ENCODE measurements at regions not wholly inside any gene's neighbourhood (a gene's known extent, or its start where the extent isn't known, plus 50 kb on each side); places are given as distances from the start of the nearest gene placed in this dataset.

GRCh38 chr12:3923021-3923420, 49.8 kb upstream of the PARP11 start:
- WGBS (ENCODE audit: insufficient coverage), result no CpG with 5 or more reads among the region's 3 CpGs
- Mint-ChIP-seq H3K9me3 (ENCODE audit: insufficient read depth) (no peaks in the 10 kb centered on the region), H3K4me1 (no peaks in the 10 kb centered on the region), H3K27me3 (peaks cover 36% of the 10 kb centered on the region), H3K27ac (no peak overlapping the region), H3K4me3 (no peak overlapping the region)
- TF ChIP-seq CTCF (IDR thresholded peaks at IDR 0.05), result no peak
- no peak for TF ChIP-seq EZH2 (IDR thresholded peaks at IDR 0.05; ENCODE audit: borderline replicate concordance, insufficient read depth, low read depth, low read length, poor library complexity, severe bottlenecking)
- no peak overlapping the region for H3K9ac ChIP-seq (ENCODE audit: low read length)
- no peaks in the 10 kb centered on the region for H3K36me3 ChIP-seq (replicated peaks in 1 of 2; ENCODE audit: control extremely low read depth in 1 of 2, control insufficient read depth in 1 of 2, extremely low read depth in 1 of 2, insufficient read depth in 2 of 2, low read length in 1 of 2)
- no peaks in the 10 kb centered on the region for H3K79me2 ChIP-seq (ENCODE audit: control insufficient read depth, insufficient read depth, low read length)
- no peak overlapping the region for H3K27ac ChIP-seq (ENCODE audit: low read length in 2 of 2)
- H3K4me2 ChIP-seq (replicated peaks; ENCODE audit: low read depth, low read length, poor library complexity, severe bottlenecking), result no peak overlapping the region
- ATAC-seq (ENCODE audit: low read depth), result no peak
- CTCF ChIA-PET, result no interaction called here
- H2AFZ ChIP-seq (ENCODE audit: insufficient read depth, low read depth, low read length, poor library complexity, severe bottlenecking), result no peak overlapping the region
- no peaks in the 10 kb centered on the region for H3K4me1 ChIP-seq (ENCODE audit: control insufficient read depth in 2 of 2, insufficient read depth in 2 of 2, low read length in 2 of 2)
- peaks cover 0 to 11% (median 4%) of the 10 kb centered on the region in 4 experiments for H3K27me3 ChIP-seq (replicated peaks in 1 of 4; ENCODE audit: control extremely low read depth in 1 of 4, control insufficient read depth in 3 of 4, insufficient read depth in 4 of 4, low read length in 3 of 4)
- POLR2A ChIA-PET, result interaction anchor here (0.6 kb wide), 1 partner anchor 221 kb away, joined by 5 read pairs; no protein-coding TSS in a partner anchor
- intact Hi-C loops (cut with micrococcal nuclease), result no loop called here
- no peak for DNase-seq
- H3K9me3 ChIP-seq (ENCODE audit: control extremely low read depth in 1 of 3, control insufficient read depth in 2 of 3, insufficient read depth in 1 of 3, low read length in 2 of 3), result no peaks in the 10 kb centered on the region
- no peaks in the 10 kb centered on the region for H4K20me1 ChIP-seq (ENCODE audit: control insufficient read depth, insufficient read depth, low read length, poor library complexity, severe bottlenecking)
- no peak overlapping the region for H3K4me3 ChIP-seq (ENCODE audit: control extremely low read depth in 1 of 5, extremely low read depth in 1 of 5, insufficient read depth in 1 of 5, low read depth in 2 of 5, low read length in 4 of 5)
